ENCODE measurements at regions not wholly inside any gene's neighbourhood (a gene's known extent, or its start where the extent isn't known, plus 50 kb on each side); places are given as distances from the start of the nearest gene placed in this dataset.
"Not testable (repeated sequence)": the region's sequence is repeated elsewhere in the genome, so short reads cannot be mapped to it uniquely, and the experiment has no call there.

DNA sequence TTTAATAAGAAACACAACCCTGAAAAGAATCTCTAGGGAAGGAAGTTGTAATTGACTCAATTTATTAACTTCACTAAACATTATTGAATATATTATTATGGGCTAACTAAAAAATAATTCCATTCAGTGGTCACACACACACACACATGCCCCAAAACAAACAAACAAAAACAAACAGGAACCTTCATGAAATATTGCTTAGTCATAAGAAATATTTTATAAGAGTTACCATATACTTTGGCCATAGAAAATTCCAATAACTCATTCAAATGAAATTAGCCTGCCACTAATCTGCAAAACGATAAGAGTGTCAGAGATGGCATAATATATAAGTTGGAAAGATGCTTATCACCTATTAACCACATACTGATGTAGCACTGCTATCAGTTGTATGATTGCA lies 268.4 kb upstream of the AMIGO2 start:
- no peak for DNase-seq (ENCODE audit: low read depth in 3 of 3)

GRCh38 chr12:47346251-47347019 lies 266.7 kb upstream of the AMIGO2 start:
- no peak for DNase-seq (ENCODE audit: low read depth in 3 of 3)

GRCh38 chr12:47343684-47344567 lies 264.2 kb upstream of the AMIGO2 start:
- DNase-seq (ENCODE audit: low read depth in 3 of 3), result no peak

- DNase-seq (ENCODE audit: low read depth in 3 of 3), result no peak
Measured at GRCh38 chr12:47340411-47341015, 260.8 kb upstream of the AMIGO2 start.

DNA sequence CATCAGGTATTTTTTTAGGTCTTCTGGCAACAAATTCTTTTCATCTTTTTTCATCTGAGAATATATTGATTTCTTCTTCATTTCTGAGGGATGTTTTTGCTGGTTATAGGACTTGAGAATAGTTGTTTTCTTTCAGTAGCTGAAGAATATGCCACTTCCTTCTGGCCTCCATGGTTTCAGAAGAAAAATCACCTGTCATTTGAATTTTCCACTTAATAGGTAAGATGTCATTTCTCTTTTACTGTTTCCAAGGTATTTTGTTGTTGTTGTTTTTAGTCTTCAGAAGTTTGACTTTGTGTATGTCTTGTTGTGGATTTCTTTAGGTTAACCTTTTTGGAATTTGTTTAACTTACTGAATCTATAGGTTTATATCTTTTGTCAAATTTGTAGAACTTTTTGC lies 257.8 kb upstream of the AMIGO2 start:
- no peak for DNase-seq (ENCODE audit: low read depth in 3 of 3)

- DNase-seq (ENCODE audit: low read depth in 3 of 3), result not testable (repeated sequence)
Measured at GRCh38 chr12:47333271-47333858, 253.6 kb upstream of the AMIGO2 start.

DNA sequence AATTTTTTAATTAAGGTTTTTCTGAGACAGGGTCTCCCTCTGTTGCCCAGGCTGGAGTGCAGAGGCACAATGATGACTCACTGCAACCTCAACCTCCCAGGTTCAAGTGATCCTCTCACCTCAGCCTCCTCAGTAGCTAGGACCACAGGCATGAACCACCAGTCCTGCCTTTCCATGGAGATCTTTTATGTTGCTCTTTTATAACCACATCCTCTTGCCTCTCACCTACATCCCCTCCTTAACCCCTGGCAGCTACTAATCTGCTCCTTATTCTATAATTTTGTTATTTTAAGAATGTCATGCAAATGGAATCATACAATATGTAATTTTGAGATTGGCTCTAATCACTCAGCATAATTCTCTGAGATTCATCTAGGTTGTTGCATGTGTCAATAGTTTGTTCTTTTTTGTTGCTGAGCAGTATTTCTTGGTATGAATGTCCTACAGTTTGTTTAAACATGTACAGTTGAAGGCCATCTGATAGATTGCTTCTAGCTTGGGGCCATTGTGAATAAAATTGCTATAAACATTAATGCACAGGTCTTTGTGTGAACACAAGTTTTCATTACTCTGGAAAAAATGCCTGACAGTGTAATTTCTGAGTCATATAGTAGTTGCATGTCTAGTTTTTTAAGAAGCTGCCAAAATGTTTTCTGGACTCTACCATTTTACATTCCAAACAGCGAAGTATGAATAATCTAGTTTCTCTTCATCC lies 249.2 kb upstream of the AMIGO2 start:
- no peak for DNase-seq (ENCODE audit: low read depth in 3 of 3)

DNA sequence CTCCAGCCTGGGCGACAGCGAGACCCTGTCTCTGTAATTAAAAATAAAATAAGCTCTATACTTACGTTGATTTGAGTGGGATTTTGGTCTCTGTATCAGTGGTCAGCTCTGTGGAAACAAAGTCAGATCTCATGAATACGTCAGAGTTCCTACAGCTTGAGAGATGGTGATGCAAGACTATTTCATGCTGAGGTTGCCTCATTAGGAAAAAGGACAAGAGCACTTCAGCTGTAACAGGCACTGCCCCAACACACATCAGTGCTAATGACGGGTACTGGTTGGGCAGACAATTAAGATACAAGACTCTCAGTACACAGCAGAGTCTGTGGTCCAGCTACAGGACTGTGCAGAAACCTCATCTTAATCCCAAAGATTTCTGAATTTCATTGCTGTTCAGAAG lies 246.4 kb upstream of the AMIGO2 start:
- DNase-seq (ENCODE audit: low read depth in 3 of 3), result no peak

DNA sequence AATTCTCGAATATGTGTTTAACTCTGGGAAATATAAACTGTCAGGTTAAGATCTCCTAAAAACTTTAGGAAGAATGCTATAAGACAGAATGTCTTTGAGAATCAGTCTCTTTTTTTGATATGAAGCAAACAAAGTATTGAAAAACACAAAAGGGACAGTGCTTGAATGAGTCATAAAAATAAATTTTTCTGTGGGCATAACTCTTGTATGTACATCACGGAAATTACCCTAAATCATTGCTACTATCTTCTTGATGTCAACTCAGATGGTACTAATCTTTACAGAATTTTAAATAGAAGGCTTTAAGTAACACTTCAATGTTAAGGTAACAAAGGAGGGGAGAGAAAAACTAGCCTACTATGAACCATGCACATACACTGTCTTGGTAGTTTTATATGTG lies 244.0 kb upstream of the AMIGO2 start:
- no peak for DNase-seq (ENCODE audit: low read depth in 3 of 3)

DNA sequence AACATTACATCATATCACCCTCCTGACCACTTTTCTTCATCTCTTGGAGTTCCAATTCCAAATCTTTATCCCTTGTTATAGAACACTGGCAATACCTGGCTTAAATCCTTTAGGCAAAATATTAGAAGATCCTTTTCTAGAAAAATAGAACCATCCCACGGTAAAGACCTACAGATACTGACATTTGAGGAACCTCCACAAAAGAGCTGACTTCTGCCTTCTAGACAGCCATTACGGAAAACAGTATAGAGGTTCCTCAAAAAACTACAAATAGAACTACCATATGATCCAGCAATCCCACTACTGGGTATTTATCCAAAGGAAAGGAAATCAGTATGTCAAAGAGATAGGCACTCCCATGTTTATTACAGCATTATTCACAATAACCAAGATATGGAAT lies 241.7 kb upstream of the AMIGO2 start:
- no peak for DNase-seq (ENCODE audit: low read depth in 3 of 3)

DNA sequence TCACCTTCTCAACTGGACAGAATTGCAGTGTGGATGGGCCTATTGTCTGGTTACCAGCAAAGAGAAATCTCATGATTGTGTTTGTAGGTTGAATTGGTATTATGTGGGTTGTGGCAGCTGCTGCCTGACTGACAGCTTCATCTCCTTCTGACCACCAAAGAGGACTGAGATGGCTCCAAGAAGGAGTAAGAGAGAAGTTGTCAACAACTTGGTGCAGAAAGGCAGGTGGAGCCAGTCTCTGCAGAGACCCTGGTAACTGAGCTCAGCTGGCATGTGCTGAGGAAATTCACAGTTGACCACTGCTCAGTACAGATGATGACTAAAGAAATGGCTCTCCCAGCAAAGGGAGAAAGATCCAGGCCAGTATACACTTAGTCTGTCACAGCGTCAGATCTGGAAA lies 240.0 kb upstream of the AMIGO2 start:
- DNase-seq (ENCODE audit: low read depth in 3 of 3), result no peak

DNA sequence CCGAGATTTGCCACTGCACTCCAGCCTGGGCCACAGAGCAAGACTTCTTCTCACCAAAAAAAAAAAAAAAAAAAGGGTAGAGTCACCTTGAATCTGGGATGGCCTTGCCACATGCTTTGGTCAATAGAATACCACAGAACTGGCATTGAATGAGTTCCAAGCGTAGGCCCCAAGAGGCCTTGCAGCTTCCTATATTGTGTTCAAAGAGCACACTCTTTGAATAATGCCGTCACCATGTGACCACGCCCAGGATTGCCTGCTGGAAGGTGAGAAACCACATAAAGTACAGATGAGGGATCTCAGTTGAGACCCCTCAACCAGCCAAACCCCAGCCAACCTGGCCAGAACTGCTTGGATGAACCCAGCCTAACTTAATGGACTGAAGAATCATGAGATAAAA lies 239.2 kb upstream of the AMIGO2 start:
- DNase-seq (ENCODE audit: low read depth in 3 of 3), result no peak

DNA sequence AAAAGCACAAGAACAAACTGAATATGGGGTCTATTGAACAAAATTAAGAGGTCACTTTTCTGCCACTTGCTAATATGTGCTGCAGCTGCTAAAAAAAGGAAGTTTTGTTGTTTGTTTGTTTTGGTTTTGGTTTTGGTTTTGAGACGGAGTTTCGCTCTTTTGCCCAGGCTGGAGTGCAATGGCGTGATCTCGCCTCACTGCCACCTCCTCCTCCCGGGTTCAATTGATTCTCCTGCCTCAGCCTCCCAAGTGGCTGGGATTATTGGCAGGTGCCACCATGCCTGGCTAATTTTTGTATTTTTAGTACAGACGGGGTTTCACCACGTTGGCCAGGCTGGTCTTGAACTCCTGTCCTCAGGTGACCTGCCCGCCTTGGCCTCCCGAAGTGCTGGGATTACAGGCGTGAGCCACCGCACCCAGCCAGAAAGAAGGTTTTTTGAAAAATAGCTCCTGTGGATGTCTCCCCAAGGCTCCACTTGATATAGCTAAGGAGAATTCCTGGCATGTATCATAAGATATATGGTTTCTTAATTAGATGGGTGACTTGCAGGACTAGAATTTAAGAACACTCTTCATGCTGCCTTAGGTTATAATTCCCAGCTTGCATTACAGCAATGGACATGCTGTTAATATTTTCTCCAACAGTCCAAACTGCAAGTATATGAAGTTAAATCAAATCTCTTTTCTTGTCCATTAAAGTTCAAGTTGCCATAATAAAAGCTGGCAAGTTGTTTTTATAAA lies 237.6 kb upstream of the AMIGO2 start:
- DNase-seq (ENCODE audit: low read depth in 3 of 3), result no peak

DNA sequence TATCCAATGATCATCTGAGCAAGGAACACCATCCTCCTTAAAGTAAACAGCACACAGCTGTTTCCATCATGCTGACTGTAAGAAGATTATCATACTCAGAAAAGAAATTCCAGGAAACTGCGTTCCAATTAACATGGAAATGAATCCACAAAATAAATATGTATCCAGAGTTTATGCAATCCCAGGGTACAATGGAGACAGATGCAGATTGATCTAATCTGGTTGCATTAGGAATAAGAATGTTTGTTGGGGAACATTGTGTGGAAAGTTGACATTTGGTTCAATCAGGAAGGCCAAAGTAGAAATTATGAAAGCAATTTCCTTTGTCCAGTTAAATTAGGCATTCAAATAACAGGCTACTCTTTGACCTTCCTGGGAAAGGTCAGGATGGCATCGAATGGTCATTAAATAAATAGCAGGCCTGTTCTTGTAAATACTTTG lies 236.9 kb upstream of the AMIGO2 start:
- DNase-seq (ENCODE audit: low read depth in 3 of 3), result no peak

DNA sequence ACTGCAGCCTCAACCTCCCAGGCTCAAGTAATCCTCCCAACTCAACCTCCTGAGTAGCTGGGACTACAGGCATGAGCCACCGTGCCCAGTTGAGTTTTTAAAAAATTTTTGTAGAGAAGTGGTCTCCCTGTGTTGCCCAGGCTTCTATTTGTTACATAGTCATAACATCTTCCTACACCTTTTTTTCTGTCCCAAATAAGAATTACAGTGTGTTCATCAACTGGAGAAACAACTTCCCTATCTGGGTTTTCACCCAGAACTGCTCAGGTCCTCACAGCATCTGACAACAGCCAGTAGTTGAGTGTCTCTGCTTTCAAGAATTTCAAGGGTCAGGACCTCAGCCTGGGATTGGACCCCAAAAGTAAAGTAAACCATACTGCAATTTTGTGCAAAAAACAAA lies 235.2 kb upstream of the AMIGO2 start:
- DNase-seq (ENCODE audit: low read depth in 3 of 3), result no peak

- DNase-seq (ENCODE audit: low read depth in 3 of 3), result no peak
Measured at GRCh38 chr12:47312808-47313426, 233.2 kb upstream of the AMIGO2 start.

GRCh38 chr12:47312147-47312546 lies 232.4 kb upstream of the AMIGO2 start:
- DNase-seq (ENCODE audit: low read depth in 3 of 3), result no peak

GRCh38 chr12:47311568-47311967 lies 231.8 kb upstream of the AMIGO2 start:
- DNase-seq (ENCODE audit: low read depth in 3 of 3), result no peak

- DNase-seq (ENCODE audit: low read depth in 3 of 3), result no peak
Measured at GRCh38 chr12:47311010-47311409, 231.3 kb upstream of the AMIGO2 start.

- DNase-seq (ENCODE audit: low read depth in 3 of 3), result no peak
Measured at GRCh38 chr12:47308672-47309071, 228.9 kb upstream of the AMIGO2 start.
